Epithelial cell of proximal tubule (primary cell): ENCODE measurements at regions not wholly inside any gene's neighbourhood (a gene's known extent, or its start where the extent isn't known, plus 50 kb on each side); places are given as distances from the start of the nearest gene placed in this dataset.

Experiments used
- DNase-seq: peaks from one replicate; pipeline ENCODE4 v3.0.0-alpha.2; 2011; ENCODE audit warnings: low read depth
- H3K4me3 ChIP-seq: 2 replicates; pipeline ENCODE4 v1.5.1; 2011; ENCODE audit warnings: low read depth, mild to moderate bottlenecking, low read length
- TF ChIP-seq, protein P1 (sequence below): conservative IDR thresholded peaks from 2 replicates; pipeline ENCODE4 v1.5.1; 2012; ENCODE audit warnings: low read depth, mild to moderate bottlenecking, low read length

DNA sequence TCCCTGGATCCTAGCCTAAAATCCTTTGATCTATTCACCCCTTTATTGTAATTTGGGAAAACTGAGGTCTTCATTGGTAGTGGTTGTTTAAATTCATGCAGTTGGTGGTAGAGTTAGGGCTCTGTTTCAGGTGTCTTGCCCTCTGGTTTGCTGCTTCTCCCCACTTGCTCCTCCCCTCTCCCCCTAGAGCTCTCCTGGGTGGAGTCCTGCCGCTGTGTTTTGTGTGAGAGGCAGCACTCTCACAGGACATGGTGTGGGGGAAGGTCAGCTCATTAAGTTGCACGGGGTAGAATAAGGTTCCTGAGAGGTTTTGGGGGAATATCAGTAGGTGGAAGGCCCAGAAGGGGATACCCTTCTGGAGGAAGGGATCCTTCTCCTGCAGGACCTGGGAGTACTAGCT is 98.1 kb upstream of the NECTIN1 start:
- no peak for DNase-seq
- H3K4me3 ChIP-seq = no peak overlapping the region
- TF ChIP-seq, protein P1, sequence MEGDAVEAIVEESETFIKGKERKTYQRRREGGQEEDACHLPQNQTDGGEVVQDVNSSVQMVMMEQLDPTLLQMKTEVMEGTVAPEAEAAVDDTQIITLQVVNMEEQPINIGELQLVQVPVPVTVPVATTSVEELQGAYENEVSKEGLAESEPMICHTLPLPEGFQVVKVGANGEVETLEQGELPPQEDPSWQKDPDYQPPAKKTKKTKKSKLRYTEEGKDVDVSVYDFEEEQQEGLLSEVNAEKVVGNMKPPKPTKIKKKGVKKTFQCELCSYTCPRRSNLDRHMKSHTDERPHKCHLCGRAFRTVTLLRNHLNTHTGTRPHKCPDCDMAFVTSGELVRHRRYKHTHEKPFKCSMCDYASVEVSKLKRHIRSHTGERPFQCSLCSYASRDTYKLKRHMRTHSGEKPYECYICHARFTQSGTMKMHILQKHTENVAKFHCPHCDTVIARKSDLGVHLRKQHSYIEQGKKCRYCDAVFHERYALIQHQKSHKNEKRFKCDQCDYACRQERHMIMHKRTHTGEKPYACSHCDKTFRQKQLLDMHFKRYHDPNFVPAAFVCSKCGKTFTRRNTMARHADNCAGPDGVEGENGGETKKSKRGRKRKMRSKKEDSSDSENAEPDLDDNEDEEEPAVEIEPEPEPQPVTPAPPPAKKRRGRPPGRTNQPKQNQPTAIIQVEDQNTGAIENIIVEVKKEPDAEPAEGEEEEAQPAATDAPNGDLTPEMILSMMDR = no peak

DNA sequence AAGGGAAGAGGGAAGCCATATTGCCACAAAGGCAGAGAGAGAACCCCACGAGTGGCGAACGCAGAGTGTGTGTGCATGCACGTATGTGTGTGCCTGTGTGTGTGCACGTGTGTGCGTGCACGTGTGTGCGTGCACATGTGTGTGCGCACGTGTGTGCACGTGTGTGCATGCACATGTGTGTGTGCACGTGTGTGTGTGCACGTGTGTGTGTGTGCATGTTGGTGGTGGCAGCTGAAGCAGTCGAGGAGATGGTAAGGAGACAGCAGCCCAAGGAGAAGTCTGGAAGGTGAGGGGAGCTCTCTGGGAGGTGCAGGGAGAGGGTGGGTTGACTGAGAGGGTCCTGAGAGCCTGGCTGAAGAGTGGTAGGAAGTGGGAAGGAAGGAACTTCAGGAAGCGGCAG is 94.1 kb upstream of the NECTIN1 start:
- no peak overlapping the region for H3K4me3 ChIP-seq
- DNase-seq = no peak
- TF ChIP-seq, protein P1 = no peak

DNA sequence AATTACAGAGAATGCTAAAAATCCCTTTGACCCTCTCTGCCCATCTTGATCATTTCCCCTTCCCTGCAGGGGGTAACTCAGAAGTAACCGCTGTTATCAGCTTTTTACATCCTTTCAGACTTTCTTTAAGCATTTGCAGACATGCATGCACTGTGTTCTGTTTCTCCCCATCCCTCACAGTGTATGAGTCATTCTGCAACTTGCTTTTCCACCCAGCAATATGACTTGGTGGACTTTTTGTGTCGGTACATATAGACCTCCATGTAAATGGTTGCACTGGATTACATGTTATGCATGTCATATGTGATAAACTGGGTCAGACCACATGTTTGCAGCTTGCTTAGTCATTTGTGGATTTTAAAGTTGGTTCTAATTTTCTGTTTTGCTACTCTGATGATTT is 87.7 kb upstream of the NECTIN1 start:
- TF ChIP-seq, protein P1 = no peak
- H3K4me3 ChIP-seq = no peak overlapping the region
- no peak for DNase-seq

GRCh38 chr11:119814766-119815165 is 85.8 kb upstream of the NECTIN1 start:
- H3K4me3 ChIP-seq = no peak overlapping the region
- DNase-seq = no peak
- TF ChIP-seq, protein P1 = no peak

- TF ChIP-seq, protein P1 = no peak
- DNase-seq = no peak
- no peak overlapping the region for H3K4me3 ChIP-seq
These were observed 81.7 kb upstream of the NECTIN1 start for GRCh38 chr11:119810478-119811232.

DNA sequence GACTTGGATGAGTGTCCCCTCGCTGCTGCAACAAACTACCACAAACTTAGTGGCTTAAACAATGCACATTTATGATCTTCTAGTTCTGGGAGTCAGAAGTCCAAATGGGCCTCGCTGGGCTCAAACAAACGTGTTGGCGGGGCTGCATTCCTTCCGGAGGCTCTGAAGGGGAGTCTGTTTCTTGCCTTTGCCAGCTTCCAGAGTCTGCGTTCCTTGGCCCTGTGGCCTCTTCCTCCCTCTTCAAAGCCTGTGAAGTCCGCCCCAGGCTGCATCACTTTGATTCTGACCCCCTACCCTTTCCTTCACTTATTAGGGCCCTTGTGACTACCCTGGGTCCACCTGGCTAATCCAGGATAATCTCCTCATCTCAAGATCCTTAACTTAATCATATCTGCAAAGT is 80.3 kb upstream of the NECTIN1 start:
- H3K4me3 ChIP-seq = no peak overlapping the region
- TF ChIP-seq, protein P1 = no peak
- DNase-seq = no peak
